ENCODE measurements at regions not wholly inside any gene's neighbourhood (a gene's known extent, or its start where the extent isn't known, plus 50 kb on each side); places are given as distances from the start of the nearest gene placed in this dataset.

DNA sequence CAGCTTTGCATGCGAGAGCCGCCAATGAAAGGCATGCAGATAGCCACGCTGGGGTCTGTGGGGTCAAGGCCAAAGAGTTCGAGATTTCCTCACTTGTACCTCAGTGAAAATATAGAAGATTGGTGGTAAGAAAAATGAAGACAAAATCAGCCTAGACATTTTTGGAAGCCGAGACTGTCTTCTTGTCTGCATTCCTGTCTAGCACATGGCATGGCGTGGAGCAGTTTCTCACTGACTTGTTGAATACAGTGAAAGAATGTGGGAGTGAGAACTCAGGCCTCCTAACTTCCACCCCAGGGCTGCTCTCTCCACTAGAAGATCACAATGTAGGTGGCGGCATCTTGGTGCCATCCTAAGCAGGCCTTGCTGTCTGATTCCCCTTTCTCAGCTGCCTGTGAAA lies 740.8 kb upstream of the HS6ST1 start:
- DNase-seq: no peak
- H3K36me3 ChIP-seq (ENCODE audit: insufficient read depth, low read length): no peaks in the 10 kb centered on the region
- no peaks in the 10 kb centered on the region for H3K27me3 ChIP-seq (ENCODE audit: control insufficient read depth in 1 of 2, insufficient read depth in 2 of 2, low read length in 2 of 2)
- Mint-ChIP-seq H3K27me3 (no peaks in the 10 kb centered on the region), H3K36me3 (ENCODE audit: low read depth) (no peaks in the 10 kb centered on the region), H3K9me3 (no peaks in the 10 kb centered on the region), H3K4me3 (no peak overlapping the region), H3K27ac (no peak overlapping the region), H3K4me1 (ENCODE audit: low read depth) (no peaks in the 10 kb centered on the region)
- no peaks in the 10 kb centered on the region for H3K4me1 ChIP-seq (ENCODE audit: insufficient read depth, low read length)
- CTCF ChIA-PET: no interaction called here
- no peak overlapping the region for H3K27ac ChIP-seq (ENCODE audit: low read depth in 1 of 2, low read length in 2 of 2)
- H3K9me3 ChIP-seq (ENCODE audit: control insufficient read depth in 1 of 2, insufficient read depth in 1 of 2, low read length in 2 of 2): no peaks in the 10 kb centered on the region
- TF ChIP-seq, protein P1, sequence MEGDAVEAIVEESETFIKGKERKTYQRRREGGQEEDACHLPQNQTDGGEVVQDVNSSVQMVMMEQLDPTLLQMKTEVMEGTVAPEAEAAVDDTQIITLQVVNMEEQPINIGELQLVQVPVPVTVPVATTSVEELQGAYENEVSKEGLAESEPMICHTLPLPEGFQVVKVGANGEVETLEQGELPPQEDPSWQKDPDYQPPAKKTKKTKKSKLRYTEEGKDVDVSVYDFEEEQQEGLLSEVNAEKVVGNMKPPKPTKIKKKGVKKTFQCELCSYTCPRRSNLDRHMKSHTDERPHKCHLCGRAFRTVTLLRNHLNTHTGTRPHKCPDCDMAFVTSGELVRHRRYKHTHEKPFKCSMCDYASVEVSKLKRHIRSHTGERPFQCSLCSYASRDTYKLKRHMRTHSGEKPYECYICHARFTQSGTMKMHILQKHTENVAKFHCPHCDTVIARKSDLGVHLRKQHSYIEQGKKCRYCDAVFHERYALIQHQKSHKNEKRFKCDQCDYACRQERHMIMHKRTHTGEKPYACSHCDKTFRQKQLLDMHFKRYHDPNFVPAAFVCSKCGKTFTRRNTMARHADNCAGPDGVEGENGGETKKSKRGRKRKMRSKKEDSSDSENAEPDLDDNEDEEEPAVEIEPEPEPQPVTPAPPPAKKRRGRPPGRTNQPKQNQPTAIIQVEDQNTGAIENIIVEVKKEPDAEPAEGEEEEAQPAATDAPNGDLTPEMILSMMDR (IDR thresholded peaks at IDR 0.05): no peak
- intact Hi-C loops (cut with DNase I, micrococcal nuclease): no loop called here
- POLR2A ChIA-PET: no interaction called here
- no peak overlapping the region for H3K4me3 ChIP-seq (ENCODE audit: low read length)
- ATAC-seq (ENCODE audit: poor library complexity): no peak

- intact Hi-C loops (cut with DNase I, micrococcal nuclease): no loop called here
- TF ChIP-seq, protein P1 (IDR thresholded peaks at IDR 0.05): no peak
- H3K4me1 ChIP-seq (ENCODE audit: insufficient read depth, low read length): no peaks in the 10 kb centered on the region
- no peak overlapping the region for H3K27ac ChIP-seq (ENCODE audit: low read depth in 1 of 2, low read length in 2 of 2)
- no peaks in the 10 kb centered on the region for H3K27me3 Mint-ChIP-seq
- ChIA-PET CTCF (no interaction called here), POLR2A (interaction anchor here (0.6 kb wide), 1 partner anchor 283 kb away, joined by 3 read pairs; no protein-coding TSS in a partner anchor)
- H3K4me1 Mint-ChIP-seq (ENCODE audit: low read depth): no peaks in the 10 kb centered on the region
- no peaks in the 10 kb centered on the region for H3K36me3 ChIP-seq (ENCODE audit: insufficient read depth, low read length)
- no peaks in the 10 kb centered on the region for H3K27me3 ChIP-seq (ENCODE audit: control insufficient read depth in 1 of 2, insufficient read depth in 2 of 2, low read length in 2 of 2)
- H3K36me3 Mint-ChIP-seq (ENCODE audit: low read depth): no peaks in the 10 kb centered on the region
- H3K27ac Mint-ChIP-seq: no peak overlapping the region
- no peaks in the 10 kb centered on the region for H3K9me3 Mint-ChIP-seq
- no peaks in the 10 kb centered on the region for H3K9me3 ChIP-seq (ENCODE audit: control insufficient read depth in 1 of 2, insufficient read depth in 1 of 2, low read length in 2 of 2)
- DNase-seq (no peak), ATAC-seq (ENCODE audit: poor library complexity) (no peak)
- H3K4me3 ChIP-seq (ENCODE audit: low read length): no peak overlapping the region
- no peak overlapping the region for H3K4me3 Mint-ChIP-seq
Measured at GRCh38 chr2:129061069-129061768, 742.6 kb upstream of the HS6ST1 start.

DNA sequence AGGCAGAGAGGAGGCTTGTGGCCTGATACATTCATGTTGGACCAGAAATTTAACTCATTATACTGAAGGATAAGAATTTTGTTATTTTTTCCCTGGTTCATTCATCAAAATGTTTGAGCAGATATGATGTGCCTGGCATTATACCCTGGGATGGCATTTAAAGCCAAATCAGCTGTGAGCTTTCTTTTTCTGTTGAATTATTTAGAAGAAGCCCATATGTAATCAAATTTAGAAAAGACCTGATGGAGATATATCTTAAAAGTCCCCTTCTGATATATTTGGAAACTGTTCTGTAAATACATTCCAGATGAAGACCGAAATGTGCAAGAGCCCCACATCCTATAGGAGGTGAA lies 743.1 kb upstream of the HS6ST1 start:
- TF ChIP-seq, protein P1 (IDR thresholded peaks at IDR 0.05): no peak
- Mint-ChIP-seq H3K9me3 (no peaks in the 10 kb centered on the region), H3K4me1 (ENCODE audit: low read depth) (no peaks in the 10 kb centered on the region), H3K36me3 (ENCODE audit: low read depth) (no peaks in the 10 kb centered on the region), H3K27ac (no peak overlapping the region), H3K4me3 (no peak overlapping the region), H3K27me3 (no peaks in the 10 kb centered on the region)
- no peaks in the 10 kb centered on the region for H3K27me3 ChIP-seq (ENCODE audit: control insufficient read depth in 1 of 2, insufficient read depth in 2 of 2, low read length in 2 of 2)
- ATAC-seq (ENCODE audit: poor library complexity) (no peak), DNase-seq (no peak)
- intact Hi-C loops (cut with DNase I, micrococcal nuclease): no loop called here
- no peaks in the 10 kb centered on the region for H3K36me3 ChIP-seq (ENCODE audit: insufficient read depth, low read length)
- no peak overlapping the region for H3K4me3 ChIP-seq (ENCODE audit: low read length)
- H3K9me3 ChIP-seq (ENCODE audit: control insufficient read depth in 1 of 2, insufficient read depth in 1 of 2, low read length in 2 of 2): no peaks in the 10 kb centered on the region
- no peaks in the 10 kb centered on the region for H3K4me1 ChIP-seq (ENCODE audit: insufficient read depth, low read length)
- H3K27ac ChIP-seq (ENCODE audit: low read depth in 1 of 2, low read length in 2 of 2): no peak overlapping the region
- CTCF ChIA-PET: no interaction called here
- POLR2A ChIA-PET: interaction anchor here (0.6 kb wide), 1 partner anchor 283 kb away, joined by 3 read pairs; no protein-coding TSS in a partner anchor

All from CD4-positive, alpha-beta T cell (primary cell).